Loucy (cell line): ENCODE measurements at regions not wholly inside any gene's neighbourhood (a gene's known extent, or its start where the extent isn't known, plus 50 kb on each side); places are given as distances from the start of the nearest gene placed in this dataset.

Source experiments
- H2AFZ ChIP-seq: fragments of 200-600 bp; sonication (generic); 2 replicates; pipeline ENCODE4 v1.6.0; 2016; ENCODE audit warnings: antibody characterized with exemption, mild to moderate bottlenecking, low read length, moderate library complexity
- H3F3A ChIP-seq: fragments of 200-600 bp; 2 replicates; pipeline ENCODE4 v1.6.0; 2016; ENCODE audit warnings: antibody characterized with exemption, low read depth, mild to moderate bottlenecking
- H3K27me3 ChIP-seq: fragments of 200-600 bp; sonication (generic); 2 replicates; pipeline ENCODE4 v1.6.1; 2014; ENCODE audit warnings: low read length, mild to moderate bottlenecking; ENCODE audit not compliant: insufficient read depth, poor library complexity, severe bottlenecking
- H3K36me3 ChIP-seq: fragments of 200-600 bp; sonication (generic); 2 replicates; pipeline ENCODE4 v1.6.1; 2016; ENCODE audit warnings: low read length; ENCODE audit not compliant: insufficient read depth
- H3K4me1 ChIP-seq: fragments of 200-600 bp; sonication (generic); 2 replicates; pipeline ENCODE4 v1.5.1; 2014; ENCODE audit warnings: low read length, mild to moderate bottlenecking; ENCODE audit not compliant: insufficient read depth, poor library complexity, severe bottlenecking
- H3K4me2 ChIP-seq: fragments of 200-600 bp; sonication (generic); 2 replicates; pipeline ENCODE4 v1.6.0; 2014; ENCODE audit warnings: antibody characterized with exemption, low read length, low read depth, mild to moderate bottlenecking; ENCODE audit not compliant: poor library complexity, severe bottlenecking
- H3K4me3 ChIP-seq: fragments of 200-600 bp; sonication (generic); 2 replicates; pipeline ENCODE4 v1.5.1; 2014; ENCODE audit warnings: low read length, mild to moderate bottlenecking, mixed read lengths; ENCODE audit not compliant: poor library complexity, severe bottlenecking
- H3K79me2 ChIP-seq: fragments of 200-600 bp; sonication (generic); 2 replicates; pipeline ENCODE4 v1.6.1; 2014; ENCODE audit warnings: low read length; ENCODE audit not compliant: insufficient read depth
- H3K9ac ChIP-seq: fragments of 200-600 bp; sonication (generic); 2 replicates; pipeline ENCODE4 v1.6.0; 2014; ENCODE audit warnings: mild to moderate bottlenecking, low read depth, low read length, moderate library complexity; ENCODE audit not compliant: poor library complexity, severe bottlenecking
- H3K9me2 ChIP-seq: fragments of 200-600 bp; sonication (generic); replicated peaks from 2 replicates; pipeline ENCODE4 v1.6.1; 2016; ENCODE audit warnings: low read depth, low read length, mixed read lengths
- H3K9me3 ChIP-seq: fragments of 200-600 bp; sonication (generic); 2 replicates; pipeline ENCODE4 v1.6.1; 2014; ENCODE audit warnings: mild to moderate bottlenecking, antibody characterized with exemption, low read length, low read depth; ENCODE audit not compliant: insufficient read depth
- H4K20me1 ChIP-seq: fragments of 200-600 bp; sonication (generic); 2 replicates; pipeline ENCODE4 v1.6.0; 2014; ENCODE audit warnings: antibody characterized with exemption, low read length, mild to moderate bottlenecking; ENCODE audit not compliant: insufficient read depth, poor library complexity, severe bottlenecking
- EZH2phosphoT487 ChIP-seq: fragments of 200-600 bp; IDR thresholded peaks from 2 replicates; pipeline ENCODE4 v1.6.1; 2018; ENCODE audit warnings: antibody characterized with exemption, mild to moderate bottlenecking, moderate library complexity, borderline replicate concordance
- TF ChIP-seq, protein P1 (sequence below): fragments of 200-600 bp; sonication (generic); conservative IDR thresholded peaks from 2 replicates; pipeline ENCODE4 v1.5.1; 2014; ENCODE audit warnings: mild to moderate bottlenecking, antibody characterized with exemption, low read length

GRCh38 chr13:73142071-73142470 lies 83.3 kb downstream of the KLF5 start:
- no peaks in the 10 kb centered on the region for H3K27me3 ChIP-seq
- H3K79me2 ChIP-seq: no peaks in the 10 kb centered on the region
- no peaks in the 10 kb centered on the region for H3K9me2 ChIP-seq
- no peak overlapping the region for H3K9ac ChIP-seq
- H3K4me3 ChIP-seq: no peak overlapping the region
- no peak overlapping the region for H3K4me2 ChIP-seq
- no peak overlapping the region for H2AFZ ChIP-seq
- H3K36me3 ChIP-seq: no peaks in the 10 kb centered on the region
- H3F3A ChIP-seq: no peaks in the 10 kb centered on the region
- H3K9me3 ChIP-seq: no peaks in the 10 kb centered on the region
- H4K20me1 ChIP-seq: no peaks in the 10 kb centered on the region
- H3K4me1 ChIP-seq: peaks cover 5% of the 10 kb centered on the region
- TF ChIP-seq EZH2phosphoT487: no peak
- TF ChIP-seq, protein P1, sequence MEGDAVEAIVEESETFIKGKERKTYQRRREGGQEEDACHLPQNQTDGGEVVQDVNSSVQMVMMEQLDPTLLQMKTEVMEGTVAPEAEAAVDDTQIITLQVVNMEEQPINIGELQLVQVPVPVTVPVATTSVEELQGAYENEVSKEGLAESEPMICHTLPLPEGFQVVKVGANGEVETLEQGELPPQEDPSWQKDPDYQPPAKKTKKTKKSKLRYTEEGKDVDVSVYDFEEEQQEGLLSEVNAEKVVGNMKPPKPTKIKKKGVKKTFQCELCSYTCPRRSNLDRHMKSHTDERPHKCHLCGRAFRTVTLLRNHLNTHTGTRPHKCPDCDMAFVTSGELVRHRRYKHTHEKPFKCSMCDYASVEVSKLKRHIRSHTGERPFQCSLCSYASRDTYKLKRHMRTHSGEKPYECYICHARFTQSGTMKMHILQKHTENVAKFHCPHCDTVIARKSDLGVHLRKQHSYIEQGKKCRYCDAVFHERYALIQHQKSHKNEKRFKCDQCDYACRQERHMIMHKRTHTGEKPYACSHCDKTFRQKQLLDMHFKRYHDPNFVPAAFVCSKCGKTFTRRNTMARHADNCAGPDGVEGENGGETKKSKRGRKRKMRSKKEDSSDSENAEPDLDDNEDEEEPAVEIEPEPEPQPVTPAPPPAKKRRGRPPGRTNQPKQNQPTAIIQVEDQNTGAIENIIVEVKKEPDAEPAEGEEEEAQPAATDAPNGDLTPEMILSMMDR: no peak

- Histone ChIP-seq H3K79me2 (no peaks in the 10 kb centered on the region), H3K4me3 (no peak overlapping the region), H3F3A (no peaks in the 10 kb centered on the region), H2AFZ (no peak overlapping the region), H3K9ac (no peak overlapping the region), H3K4me2 (no peak overlapping the region), H3K9me2 (no peaks in the 10 kb centered on the region), H3K27me3 (no peaks in the 10 kb centered on the region), H3K4me1 (peaks cover 5% of the 10 kb centered on the region), H3K36me3 (no peaks in the 10 kb centered on the region), H3K9me3 (no peaks in the 10 kb centered on the region), H4K20me1 (no peaks in the 10 kb centered on the region)
- TF ChIP-seq, protein P1: no peak
- no peak for TF ChIP-seq EZH2phosphoT487
Observed at GRCh38 chr13:73141292-73141771, 82.5 kb downstream of the KLF5 start.

- Histone ChIP-seq H3K4me1 (peaks cover 5% of the 10 kb centered on the region), H3K9me3 (no peaks in the 10 kb centered on the region), H3K27me3 (no peaks in the 10 kb centered on the region), H3K9ac (no peak overlapping the region), H3K4me3 (no peak overlapping the region), H4K20me1 (no peaks in the 10 kb centered on the region), H2AFZ (no peak overlapping the region), H3K36me3 (no peaks in the 10 kb centered on the region), H3K79me2 (no peaks in the 10 kb centered on the region), H3K9me2 (no peaks in the 10 kb centered on the region), H3K4me2 (no peak overlapping the region), H3F3A (no peaks in the 10 kb centered on the region)
- no peak for TF ChIP-seq EZH2phosphoT487
- TF ChIP-seq, protein P1: no peak
Observed at GRCh38 chr13:73140801-73141200, 82.0 kb downstream of the KLF5 start.
